ENCODE measurements at regions not wholly inside any gene's neighbourhood (a gene's known extent, or its start where the extent isn't known, plus 50 kb on each side); places are given as distances from the start of the nearest gene placed in this dataset.

DNA sequence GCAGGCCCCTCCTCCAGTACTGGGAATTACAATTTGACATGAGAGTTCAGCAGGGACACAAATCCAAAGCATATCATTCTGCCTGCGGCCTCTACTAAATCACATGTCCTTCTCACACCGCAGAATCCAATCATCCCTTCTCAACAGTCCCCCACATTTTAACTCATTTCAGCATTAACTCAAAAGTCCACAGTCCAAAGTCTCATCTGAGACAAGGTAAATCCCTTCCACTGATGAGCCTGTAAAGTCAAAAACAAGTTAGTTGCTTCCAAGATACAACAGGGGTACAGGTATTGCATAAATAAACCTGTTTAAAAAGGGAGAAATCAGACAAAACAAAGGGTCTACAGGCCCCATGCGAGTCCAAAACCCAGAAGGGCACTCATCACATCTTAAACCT is 64.0 kb downstream of the EBNA1BP2 start:
- Histone ChIP-seq H3K4me3 (ENCODE audit: insufficient read depth, low read depth, low read length) (no peak overlapping the region), H3K9me3 (ENCODE audit: insufficient read depth, low read depth, low read length) (no peaks in the 10 kb centered on the region), H4K20me1 (ENCODE audit: insufficient read depth, low read length) (no peaks in the 10 kb centered on the region), H3K79me2 (ENCODE audit: insufficient read depth, low read length) (no peaks in the 10 kb centered on the region), H2AFZ (ENCODE audit: low read depth, low read length) (no peak overlapping the region), H3K4me1 (ENCODE audit: insufficient read depth, low read length) (no peaks in the 10 kb centered on the region), H3K27ac (ENCODE audit: low read depth, low read length) (no peak overlapping the region), H3K4me2 (ENCODE audit: low read length) (no peak overlapping the region), H3K36me3 (ENCODE audit: insufficient read depth, low read length) (no peaks in the 10 kb centered on the region), H3K9ac (ENCODE audit: low read length) (no peak overlapping the region), H3K27me3 (ENCODE audit: insufficient read depth, low read length) (peaks cover 3% of the 10 kb centered on the region)
- H3K4me3 Mint-ChIP-seq (ENCODE audit: unreplicated experiment), result no peak overlapping the region
- no peaks in the 10 kb centered on the region for H3K36me3 Mint-ChIP-seq (ENCODE audit: low read depth, unreplicated experiment)
- no peak for FAIRE-seq
- TF ChIP-seq EZH2 (IDR thresholded peaks at IDR 0.05; ENCODE audit: insufficient read depth, low read length), result no peak
- TF ChIP-seq, protein P1, sequence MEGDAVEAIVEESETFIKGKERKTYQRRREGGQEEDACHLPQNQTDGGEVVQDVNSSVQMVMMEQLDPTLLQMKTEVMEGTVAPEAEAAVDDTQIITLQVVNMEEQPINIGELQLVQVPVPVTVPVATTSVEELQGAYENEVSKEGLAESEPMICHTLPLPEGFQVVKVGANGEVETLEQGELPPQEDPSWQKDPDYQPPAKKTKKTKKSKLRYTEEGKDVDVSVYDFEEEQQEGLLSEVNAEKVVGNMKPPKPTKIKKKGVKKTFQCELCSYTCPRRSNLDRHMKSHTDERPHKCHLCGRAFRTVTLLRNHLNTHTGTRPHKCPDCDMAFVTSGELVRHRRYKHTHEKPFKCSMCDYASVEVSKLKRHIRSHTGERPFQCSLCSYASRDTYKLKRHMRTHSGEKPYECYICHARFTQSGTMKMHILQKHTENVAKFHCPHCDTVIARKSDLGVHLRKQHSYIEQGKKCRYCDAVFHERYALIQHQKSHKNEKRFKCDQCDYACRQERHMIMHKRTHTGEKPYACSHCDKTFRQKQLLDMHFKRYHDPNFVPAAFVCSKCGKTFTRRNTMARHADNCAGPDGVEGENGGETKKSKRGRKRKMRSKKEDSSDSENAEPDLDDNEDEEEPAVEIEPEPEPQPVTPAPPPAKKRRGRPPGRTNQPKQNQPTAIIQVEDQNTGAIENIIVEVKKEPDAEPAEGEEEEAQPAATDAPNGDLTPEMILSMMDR (IDR thresholded peaks at IDR 0.05; ENCODE audit: insufficient read depth, low read depth, low read length), result no peak
- H3K27ac Mint-ChIP-seq (ENCODE audit: unreplicated experiment), result no peak overlapping the region
- H3K9me3 Mint-ChIP-seq (ENCODE audit: unreplicated experiment), result peaks cover 31% of the 10 kb centered on the region
- H3K27me3 Mint-ChIP-seq (ENCODE audit: low read depth, unreplicated experiment), result no peaks in the 10 kb centered on the region
- H3K4me1 Mint-ChIP-seq (ENCODE audit: low read depth, unreplicated experiment), result no peaks in the 10 kb centered on the region
- DNase-seq (ENCODE audit: low read depth), result no peak

DNA sequence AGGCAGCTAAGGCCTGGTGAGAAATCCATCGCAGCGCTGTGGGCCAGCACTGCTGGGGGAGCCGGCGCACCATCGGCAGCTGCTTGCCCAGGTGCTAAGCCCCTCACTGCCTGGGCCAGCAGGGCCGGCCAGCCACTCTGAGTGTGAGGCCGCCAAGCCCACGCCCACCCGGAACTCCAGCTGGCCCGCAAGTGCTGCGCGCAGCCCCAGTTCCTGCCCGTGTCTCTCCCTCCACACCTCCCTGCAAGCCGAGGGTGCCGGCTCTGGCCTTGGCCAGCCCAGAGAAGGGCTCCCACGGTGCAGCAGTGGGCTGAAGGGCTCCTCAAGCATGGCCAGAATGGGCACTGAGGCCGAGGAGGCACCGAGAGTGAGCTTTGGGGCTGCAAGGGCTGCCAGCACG is 64.4 kb downstream of the EBNA1BP2 start:
- H3K9me3 ChIP-seq (ENCODE audit: insufficient read depth, low read depth, low read length), result no peaks in the 10 kb centered on the region
- FAIRE-seq (no peak), DNase-seq (ENCODE audit: low read depth) (no peak)
- H3K4me3 ChIP-seq (ENCODE audit: insufficient read depth, low read depth, low read length), result no peak overlapping the region
- Mint-ChIP-seq H3K4me1 (ENCODE audit: low read depth, unreplicated experiment) (no peaks in the 10 kb centered on the region), H3K27ac (ENCODE audit: unreplicated experiment) (no peak overlapping the region), H3K36me3 (ENCODE audit: low read depth, unreplicated experiment) (no peaks in the 10 kb centered on the region), H3K9me3 (ENCODE audit: unreplicated experiment) (peaks cover 31% of the 10 kb centered on the region), H3K4me3 (ENCODE audit: unreplicated experiment) (no peak overlapping the region), H3K27me3 (ENCODE audit: low read depth, unreplicated experiment) (no peaks in the 10 kb centered on the region)
- H2AFZ ChIP-seq (ENCODE audit: low read depth, low read length), result no peak overlapping the region
- no peaks in the 10 kb centered on the region for H4K20me1 ChIP-seq (ENCODE audit: insufficient read depth, low read length)
- H3K27ac ChIP-seq (ENCODE audit: low read depth, low read length), result no peak overlapping the region
- no peak overlapping the region for H3K9ac ChIP-seq (ENCODE audit: low read length)
- H3K4me2 ChIP-seq (ENCODE audit: low read length), result no peak overlapping the region
- H3K79me2 ChIP-seq (ENCODE audit: insufficient read depth, low read length), result no peaks in the 10 kb centered on the region
- TF ChIP-seq, protein P1 (IDR thresholded peaks at IDR 0.05; ENCODE audit: insufficient read depth, low read depth, low read length), result no peak
- no peak for TF ChIP-seq EZH2 (IDR thresholded peaks at IDR 0.05; ENCODE audit: insufficient read depth, low read length)
- no peaks in the 10 kb centered on the region for H3K36me3 ChIP-seq (ENCODE audit: insufficient read depth, low read length)
- peaks cover 3% of the 10 kb centered on the region for H3K27me3 ChIP-seq (ENCODE audit: insufficient read depth, low read length)
- H3K4me1 ChIP-seq (ENCODE audit: insufficient read depth, low read length), result no peaks in the 10 kb centered on the region

DNA sequence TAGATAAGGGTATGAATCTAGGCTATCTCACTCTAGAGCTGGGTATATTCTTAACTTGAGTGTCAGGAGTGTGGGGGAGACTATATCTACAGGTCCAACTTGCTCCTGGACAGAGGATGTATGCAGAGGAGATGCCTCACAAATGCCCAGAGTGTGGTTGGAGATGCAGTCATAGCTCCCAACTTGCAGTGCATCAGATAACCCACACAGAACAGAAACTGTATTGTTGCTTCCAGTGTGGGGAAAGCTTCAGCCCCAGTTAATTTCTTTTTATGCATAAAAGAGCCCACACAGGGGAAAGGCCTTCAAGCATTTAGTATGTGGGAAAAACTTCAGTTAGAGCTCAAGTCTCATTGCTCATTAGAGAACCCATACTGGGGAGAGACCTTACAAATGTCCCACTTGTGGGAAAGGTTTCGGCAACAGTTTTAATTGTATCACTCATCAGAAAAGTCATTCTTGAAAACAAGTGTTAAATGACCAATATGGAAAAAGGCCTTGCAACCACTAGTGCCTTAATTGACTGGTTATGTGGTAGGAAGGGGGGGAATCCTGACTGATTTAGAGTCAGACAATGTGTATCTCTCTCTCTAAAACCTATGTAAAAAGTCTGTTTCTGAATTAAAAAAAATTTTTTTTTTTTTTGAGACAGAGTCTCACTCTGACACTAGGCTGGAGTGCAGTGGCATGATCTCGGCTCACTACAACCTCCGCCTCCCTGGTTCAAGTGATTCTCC is 67.9 kb downstream of the EBNA1BP2 start:
- H3K4me3 ChIP-seq (ENCODE audit: insufficient read depth, low read depth, low read length), result no peak overlapping the region
- H3K27me3 ChIP-seq (ENCODE audit: insufficient read depth, low read length), result peaks cover 3% of the 10 kb centered on the region
- no peaks in the 10 kb centered on the region for H3K4me1 ChIP-seq (ENCODE audit: insufficient read depth, low read length)
- no peak for TF ChIP-seq EZH2 (IDR thresholded peaks at IDR 0.05; ENCODE audit: insufficient read depth, low read length)
- TF ChIP-seq, protein P1 (IDR thresholded peaks at IDR 0.05; ENCODE audit: insufficient read depth, low read depth, low read length), result no peak
- H3K4me1 Mint-ChIP-seq (ENCODE audit: low read depth, unreplicated experiment), result no peaks in the 10 kb centered on the region
- DNase-seq (ENCODE audit: low read depth) (no peak), FAIRE-seq (no peak)
- H2AFZ ChIP-seq (ENCODE audit: low read depth, low read length), result no peak overlapping the region
- H3K27ac Mint-ChIP-seq (ENCODE audit: unreplicated experiment), result no peak overlapping the region
- no peak overlapping the region for H3K9ac ChIP-seq (ENCODE audit: low read length)
- no peaks in the 10 kb centered on the region for H3K36me3 Mint-ChIP-seq (ENCODE audit: low read depth, unreplicated experiment)
- no peaks in the 10 kb centered on the region for H3K79me2 ChIP-seq (ENCODE audit: insufficient read depth, low read length)
- H4K20me1 ChIP-seq (ENCODE audit: insufficient read depth, low read length), result no peaks in the 10 kb centered on the region
- H3K4me2 ChIP-seq (ENCODE audit: low read length), result no peak overlapping the region
- H3K4me3 Mint-ChIP-seq (ENCODE audit: unreplicated experiment), result no peak overlapping the region
- H3K27me3 Mint-ChIP-seq (ENCODE audit: low read depth, unreplicated experiment), result peaks cover 3% of the 10 kb centered on the region
- no peaks in the 10 kb centered on the region for H3K36me3 ChIP-seq (ENCODE audit: insufficient read depth, low read length)
- H3K27ac ChIP-seq (ENCODE audit: low read depth, low read length), result no peak overlapping the region
- peaks cover 28% of the 10 kb centered on the region for H3K9me3 Mint-ChIP-seq (ENCODE audit: unreplicated experiment)
- H3K9me3 ChIP-seq (ENCODE audit: insufficient read depth, low read depth, low read length), result no peaks in the 10 kb centered on the region
